ENCODE measurements at regions not wholly inside any gene's neighbourhood (a gene's known extent, or its start where the extent isn't known, plus 50 kb on each side); places are given as distances from the start of the nearest gene placed in this dataset.
A peak's percentile ranks its signal among the peaks of the same experiment; 100 is the strongest.

DNA sequence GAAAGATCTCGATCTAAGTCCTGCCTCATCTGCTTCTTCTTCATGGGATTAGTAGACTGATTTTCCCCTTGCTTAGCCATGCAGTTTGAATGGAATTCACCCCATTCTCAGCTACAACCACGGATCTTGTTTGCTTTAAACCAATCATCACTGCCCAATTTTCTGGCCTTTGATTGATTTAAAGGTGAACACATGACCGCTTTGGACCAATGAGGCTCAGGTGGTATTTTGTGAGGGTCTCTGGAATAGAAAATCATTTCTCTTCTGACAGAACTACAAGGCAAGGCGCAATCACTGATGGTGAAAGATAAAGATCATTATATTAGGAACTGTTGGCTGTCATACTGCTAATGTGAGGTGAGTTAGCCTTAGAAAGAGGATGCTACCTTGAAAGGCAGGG lies 213.0 kb upstream of the PLEKHG7 start:
- no TSS peak for BruUV-seq (replicated peaks)
- TF ChIP-seq NFYB (IDR thresholded peaks at IDR 0.05; ENCODE audit: insufficient read depth, low read depth, low read length) (peak; percentile 92), KDM1A (IDR thresholded peaks at IDR 0.05; ENCODE audit: borderline replicate concordance) (no peak)
- Histone ChIP-seq H3K4me3 (no peak overlapping the region), H3K27ac (ENCODE audit: control insufficient read depth, insufficient read depth) (no peak overlapping the region; the same call in 1 of the 2 replicates), H2AFZ (ENCODE audit: control insufficient read depth, low read depth, low read length) (no peak overlapping the region; the same call in 1 of the 2 replicates), H4K20me1 (ENCODE audit: control insufficient read depth, insufficient read depth) (no peaks in the 10 kb centered on the region), H3K36me3 (ENCODE audit: control insufficient read depth in 2 of 2, insufficient read depth in 2 of 2, low read length in 1 of 2) (no peaks in the 10 kb centered on the region), H3K79me2 (ENCODE audit: control insufficient read depth, insufficient read depth, low read length) (no peaks in the 10 kb centered on the region; the same call in 1 of the 2 replicates), H3K4me1 (ENCODE audit: control insufficient read depth, insufficient read depth, low read length) (peaks cover 80% of the 10 kb centered on the region), H3K4me2 (ENCODE audit: control insufficient read depth, insufficient read depth) (no peak overlapping the region), H3K9me3 (replicated peaks; ENCODE audit: control insufficient read depth, insufficient read depth, low read length) (peaks cover 23% of the 10 kb centered on the region), H3K27me3 (replicated peaks in 1 of 2; ENCODE audit: control insufficient read depth in 2 of 2, insufficient read depth in 2 of 2, low read length in 1 of 2) (no peaks in the 10 kb centered on the region), H3K9ac (ENCODE audit: control insufficient read depth, insufficient read depth, low read length) (no peak overlapping the region)
- 61% methylated on average over 4 of the region's 4 CpGs for WGBS (ENCODE audit: insufficient coverage, insufficient replicate concordance, low lambda C conversion rate, missing lambda C conversion rate)
- FAIRE-seq (no peak), ATAC-seq (no peak), DNase-seq (ENCODE audit: low read depth, low spot score) (no peak)
- in situ Hi-C loops (cut with MboI) = no loop called here
- ChIA-PET POLR2A (interaction anchor here (1.0 to 9.3 kb wide), 3 partner anchors 13 to 20 kb away, joined by 6 to 49 read pairs (median 9); no protein-coding TSS in a partner anchor), CTCF (interaction anchor here (0.7 to 2.4 kb wide), 9 partner anchors 9 to 281 kb away, joined by 3 to 6 read pairs (median 4); no protein-coding TSS in a partner anchor), SMC1A (ENCODE audit: uncharacterized antibody, unreplicated experiment) (interaction anchor here (1.0 to 24.0 kb wide), 9 partner anchors 9 to 1108 kb away, joined by 3 to 805 read pairs (median 6); no protein-coding TSS in a partner anchor), RAD21 (ENCODE audit: unreplicated experiment) (interaction anchor here (1.0 to 12.3 kb wide), 10 partner anchors 11 to 1108 kb away, joined by 3 to 198 read pairs (median 8); partner anchors contain the start of gene BTG1)
- intact Hi-C loops (cut with micrococcal nuclease; ENCODE audit: unreplicated experiment) = loop anchor here (10.0 kb wide), 1 partner anchor 1105 kb away; no protein-coding TSS in a partner anchor

DNA sequence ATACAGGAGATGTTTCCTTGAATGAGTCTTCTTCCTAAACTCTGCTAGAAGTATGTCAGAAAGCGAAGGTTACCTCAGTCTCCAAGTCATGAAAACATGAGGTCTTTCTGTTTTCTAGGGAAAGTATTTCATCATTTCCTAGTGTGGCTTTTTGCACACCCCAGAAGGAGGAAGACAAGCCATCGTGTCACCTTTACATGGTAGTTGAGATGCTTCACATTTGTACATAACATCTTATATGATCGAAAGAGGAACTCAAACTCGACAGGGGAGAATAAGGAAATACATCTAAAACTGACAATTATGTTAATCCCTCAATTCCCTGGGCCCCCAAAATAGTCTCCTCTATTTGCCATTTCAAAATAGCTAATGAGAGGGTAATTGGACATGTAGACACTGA lies 214.1 kb upstream of the PLEKHG7 start:
- intact Hi-C loops (cut with micrococcal nuclease; ENCODE audit: unreplicated experiment) = no loop called here
- DNase-seq (ENCODE audit: low read depth, low spot score) (no peak), ATAC-seq (0 out of 3 replicates have a peak, but pooled peaks have one; percentile 10), FAIRE-seq (no peak)
- peaks cover 23% of the 10 kb centered on the region for H3K9me3 ChIP-seq (replicated peaks; ENCODE audit: control insufficient read depth, insufficient read depth, low read length)
- H4K20me1 ChIP-seq (ENCODE audit: control insufficient read depth, insufficient read depth) = no peaks in the 10 kb centered on the region
- BruUV-seq (replicated peaks) = no TSS peak
- peak overlapping the region; percentile 61 for H2AFZ ChIP-seq (ENCODE audit: control insufficient read depth, low read depth, low read length)
- peak overlapping the region; percentile 66 for H3K27ac ChIP-seq (ENCODE audit: control insufficient read depth, insufficient read depth)
- peak overlapping the region; percentile 34; the same call in 1 of the 2 replicates for H3K4me2 ChIP-seq (ENCODE audit: control insufficient read depth, insufficient read depth)
- RAD21 ChIA-PET (ENCODE audit: unreplicated experiment) = interaction anchor here (1.0 to 12.3 kb wide), 8 partner anchors 14 to 343 kb away, joined by 3 to 198 read pairs (median 8); partner anchors contain the start of gene BTG1
- no peaks in the 10 kb centered on the region for H3K27me3 ChIP-seq (replicated peaks in 1 of 2; ENCODE audit: control insufficient read depth in 2 of 2, insufficient read depth in 2 of 2, low read length in 1 of 2)
- no peak overlapping the region for H3K4me3 ChIP-seq
- H3K36me3 ChIP-seq (ENCODE audit: control insufficient read depth in 2 of 2, insufficient read depth in 2 of 2, low read length in 1 of 2) = no peaks in the 10 kb centered on the region
- 39% methylated on average over 4 of the region's 4 CpGs for whole genome bisulfite sequencing (ENCODE audit: insufficient coverage, insufficient replicate concordance, low lambda C conversion rate, missing lambda C conversion rate)
- POLR2A ChIA-PET = interaction anchor here (2.7 to 9.3 kb wide), 3 partner anchors 14 to 19 kb away, joined by 9 to 49 read pairs (median 20); no protein-coding TSS in a partner anchor
- H3K4me1 ChIP-seq (ENCODE audit: control insufficient read depth, insufficient read depth, low read length) = peaks cover 70% of the 10 kb centered on the region
- no peaks in the 10 kb centered on the region; the same call in 1 of the 2 replicates for H3K79me2 ChIP-seq (ENCODE audit: control insufficient read depth, insufficient read depth, low read length)
- CTCF ChIA-PET = interaction anchor here (1.5 to 5.6 kb wide), 3 partner anchors 11 to 17 kb away, joined by 3 to 38 read pairs (median 5); no protein-coding TSS in a partner anchor
- in situ Hi-C loops (cut with MboI) = no loop called here
- H3K9ac ChIP-seq (ENCODE audit: control insufficient read depth, insufficient read depth, low read length) = no peak overlapping the region
- SMC1A ChIA-PET (ENCODE audit: uncharacterized antibody, unreplicated experiment) = interaction anchor here (0.7 to 24.0 kb wide), 9 partner anchors 8 to 125 kb away, joined by 3 to 805 read pairs (median 19); no protein-coding TSS in a partner anchor
- TF ChIP-seq NFIC (IDR thresholded peaks at IDR 0.05; ENCODE audit: low read depth, low read length) = peak; percentile 60; the same call in 1 of the 2 replicates
- TF ChIP-seq BRCA1 (IDR thresholded peaks at IDR 0.05; ENCODE audit: low read depth, low read length) = no peak
- TF ChIP-seq, protein P1, sequence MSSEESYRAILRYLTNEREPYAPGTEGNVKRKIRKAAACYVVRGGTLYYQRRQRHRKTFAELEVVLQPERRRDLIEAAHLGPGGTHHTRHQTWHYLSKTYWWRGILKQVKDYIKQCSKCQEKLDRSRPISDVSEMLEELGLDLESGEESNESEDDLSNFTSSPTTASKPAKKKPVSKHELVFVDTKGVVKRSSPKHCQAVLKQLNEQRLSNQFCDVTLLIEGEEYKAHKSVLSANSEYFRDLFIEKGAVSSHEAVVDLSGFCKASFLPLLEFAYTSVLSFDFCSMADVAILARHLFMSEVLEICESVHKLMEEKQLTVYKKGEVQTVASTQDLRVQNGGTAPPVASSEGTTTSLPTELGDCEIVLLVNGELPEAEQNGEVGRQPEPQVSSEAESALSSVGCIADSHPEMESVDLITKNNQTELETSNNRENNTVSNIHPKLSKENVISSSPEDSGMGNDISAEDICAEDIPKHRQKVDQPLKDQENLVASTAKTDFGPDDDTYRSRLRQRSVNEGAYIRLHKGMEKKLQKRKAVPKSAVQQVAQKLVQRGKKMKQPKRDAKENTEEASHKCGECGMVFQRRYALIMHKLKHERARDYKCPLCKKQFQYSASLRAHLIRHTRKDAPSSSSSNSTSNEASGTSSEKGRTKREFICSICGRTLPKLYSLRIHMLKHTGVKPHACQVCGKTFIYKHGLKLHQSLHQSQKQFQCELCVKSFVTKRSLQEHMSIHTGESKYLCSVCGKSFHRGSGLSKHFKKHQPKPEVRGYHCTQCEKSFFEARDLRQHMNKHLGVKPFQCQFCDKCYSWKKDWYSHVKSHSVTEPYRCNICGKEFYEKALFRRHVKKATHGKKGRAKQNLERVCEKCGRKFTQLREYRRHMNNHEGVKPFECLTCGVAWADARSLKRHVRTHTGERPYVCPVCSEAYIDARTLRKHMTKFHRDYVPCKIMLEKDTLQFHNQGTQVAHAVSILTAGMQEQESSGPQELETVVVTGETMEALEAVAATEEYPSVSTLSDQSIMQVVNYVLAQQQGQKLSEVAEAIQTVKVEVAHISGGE (CRISPR knock-in tag; IDR thresholded peaks at IDR 0.05) = no peak
- no peak for TF ChIP-seq GABPA (IDR thresholded peaks at IDR 0.05; ENCODE audit: low read depth)
- TF ChIP-seq SREBF1 (IDR thresholded peaks at IDR 0.05; ENCODE audit: low read length) = no peak
- TF ChIP-seq RCOR1 (conservative IDR thresholded peaks at IDR 0.05; ENCODE audit: low read depth, low read length) = no peak
- peak; percentile 31; the same call in 1 of the 2 replicates for TF ChIP-seq IKZF1 (conservative IDR thresholded peaks at IDR 0.05)
- TF ChIP-seq MEF2B (IDR thresholded peaks at IDR 0.05; ENCODE audit: partially characterized antibody, poor library complexity, severe bottlenecking) = no peak
- TF ChIP-seq, protein P2, sequence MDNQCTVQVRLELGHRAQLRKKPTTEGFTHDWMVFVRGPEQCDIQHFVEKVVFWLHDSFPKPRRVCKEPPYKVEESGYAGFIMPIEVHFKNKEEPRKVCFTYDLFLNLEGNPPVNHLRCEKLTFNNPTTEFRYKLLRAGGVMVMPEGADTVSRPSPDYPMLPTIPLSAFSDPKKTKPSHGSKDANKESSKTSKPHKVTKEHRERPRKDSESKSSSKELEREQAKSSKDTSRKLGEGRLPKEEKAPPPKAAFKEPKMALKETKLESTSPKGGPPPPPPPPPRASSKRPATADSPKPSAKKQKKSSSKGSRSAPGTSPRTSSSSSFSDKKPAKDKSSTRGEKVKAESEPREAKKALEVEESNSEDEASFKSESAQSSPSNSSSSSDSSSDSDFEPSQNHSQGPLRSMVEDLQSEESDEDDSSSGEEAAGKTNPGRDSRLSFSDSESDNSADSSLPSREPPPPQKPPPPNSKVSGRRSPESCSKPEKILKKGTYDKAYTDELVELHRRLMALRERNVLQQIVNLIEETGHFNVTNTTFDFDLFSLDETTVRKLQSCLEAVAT (IDR thresholded peaks at IDR 0.05) = no peak
- TF ChIP-seq CREM (IDR thresholded peaks at IDR 0.05; ENCODE audit: low read depth) = no peak

All from GM12878 (cell line).